ENCODE measurements at regions not wholly inside any gene's neighbourhood (a gene's known extent, or its start where the extent isn't known, plus 50 kb on each side); places are given as distances from the start of the nearest gene placed in this dataset.

GRCh38 chr2:582792-583528 is 94.2 kb downstream of the TMEM18 start:
- Histone ChIP-seq H3K4me3 (no peak overlapping the region), H3K9me3 (replicated peaks; ENCODE audit: control insufficient read depth, insufficient read depth, low read length) (no peaks in the 10 kb centered on the region), H3K9ac (ENCODE audit: control insufficient read depth, insufficient read depth, low read length) (no peak overlapping the region), H3K27ac (ENCODE audit: control insufficient read depth, insufficient read depth) (no peak overlapping the region), H2AFZ (ENCODE audit: control insufficient read depth, low read depth, low read length) (no peak overlapping the region), H3K79me2 (ENCODE audit: control insufficient read depth, insufficient read depth, low read length) (no peaks in the 10 kb centered on the region), H3K4me1 (ENCODE audit: control insufficient read depth, insufficient read depth, low read length) (peaks cover 10% of the 10 kb centered on the region; the same call in 1 of the 2 replicates), H3K36me3 (ENCODE audit: control insufficient read depth in 2 of 2, insufficient read depth in 2 of 2, low read length in 1 of 2) (no peaks in the 10 kb centered on the region), H3K4me2 (ENCODE audit: control insufficient read depth, insufficient read depth) (no peak overlapping the region), H3K27me3 (replicated peaks in 1 of 2; ENCODE audit: control insufficient read depth in 2 of 2, insufficient read depth in 2 of 2, low read length in 1 of 2) (no peaks in the 10 kb centered on the region), H4K20me1 (ENCODE audit: control insufficient read depth, insufficient read depth) (no peaks in the 10 kb centered on the region)
- WGBS (ENCODE audit: insufficient coverage, insufficient replicate concordance, low lambda C conversion rate, missing lambda C conversion rate): 70% methylated on average over 43 of the region's 54 CpGs
- ChIA-PET CTCF (no interaction called here), POLR2A (no interaction called here), RAD21 (ENCODE audit: unreplicated experiment) (no interaction called here), SMC1A (ENCODE audit: uncharacterized antibody, unreplicated experiment) (no interaction called here)
- in situ Hi-C loops (cut with MboI): no loop called here
- no TSS peak for BruUV-seq (replicated peaks)
- ATAC-seq: no peak
- intact Hi-C loops (cut with micrococcal nuclease; ENCODE audit: unreplicated experiment): no loop called here
- FAIRE-seq: no peak
- DNase-seq (ENCODE audit: low read depth, low spot score): no peak
- TF ChIP-seq EZH2 (IDR thresholded peaks at IDR 0.05; ENCODE audit: borderline replicate concordance, control insufficient read depth, low read depth, low read length) (no peak), ZZZ3 (IDR thresholded peaks at IDR 0.05; ENCODE audit: control insufficient read depth, insufficient read length, low read depth) (no peak), ESRRA (IDR thresholded peaks at IDR 0.05; ENCODE audit: low read length) (no peak), BHLHE40 (IDR thresholded peaks at IDR 0.05; ENCODE audit: borderline replicate concordance in 1 of 2, low read depth in 2 of 2, low read length in 1 of 2) (no peak), CHD2 (IDR thresholded peaks at IDR 0.05; ENCODE audit: borderline replicate concordance, low read depth, low read length) (no peak), EGR1 (IDR thresholded peaks at IDR 0.05; ENCODE audit: borderline replicate concordance in 1 of 2, low read depth in 2 of 2, low read length in 2 of 2) (no peak), CREB1 (IDR thresholded peaks at IDR 0.05; ENCODE audit: low read depth) (no peak), RELA (IDR thresholded peaks at IDR 0.05; ENCODE audit: borderline replicate concordance, partially characterized antibody) (no peak), BCLAF1 (IDR thresholded peaks at IDR 0.05) (no peak), HDGF (IDR thresholded peaks at IDR 0.05) (no peak), BCL11A (IDR thresholded peaks at IDR 0.05; ENCODE audit: low read depth, low read length) (no peak), FOS (IDR thresholded peaks at IDR 0.05; ENCODE audit: borderline replicate concordance, extremely low read depth, insufficient read length) (no peak), MYC (IDR thresholded peaks at IDR 0.05; ENCODE audit: insufficient read depth, insufficient read length, insufficient replicate concordance, low read length, severe bottlenecking) (no peak), MLLT1 (IDR thresholded peaks at IDR 0.05) (no peak), ELK1 (IDR thresholded peaks at IDR 0.05; ENCODE audit: low read depth, low read length) (no peak), PAX8 (IDR thresholded peaks at IDR 0.05) (no peak), POLR2A (IDR thresholded peaks at IDR 0.05; ENCODE audit: low read depth, low read length) (no peak), KAT2A (conservative IDR thresholded peaks at IDR 0.05; ENCODE audit: control insufficient read depth, low read depth, low read length) (no peak), CHD4 (IDR thresholded peaks at IDR 0.05) (no peak)

Measured in GM12878 (cell line).